ENCODE measurements at regions not wholly inside any gene's neighbourhood (a gene's known extent, or its start where the extent isn't known, plus 50 kb on each side); places are given as distances from the start of the nearest gene placed in this dataset.

GRCh38 chr5:109946610-109947009, 256.9 kb downstream of the MAN2A1 start:
- TF ChIP-seq CTCF (IDR thresholded peaks at IDR 0.05) (no peak), POLR2A (IDR thresholded peaks at IDR 0.05) (no peak)
